ENCODE measurements at regions not wholly inside any gene's neighbourhood (a gene's known extent, or its start where the extent isn't known, plus 50 kb on each side); places are given as distances from the start of the nearest gene placed in this dataset.
"Not testable (repeated sequence)": the region's sequence is repeated elsewhere in the genome, so short reads cannot be mapped to it uniquely, and the experiment has no call there.

DNA sequence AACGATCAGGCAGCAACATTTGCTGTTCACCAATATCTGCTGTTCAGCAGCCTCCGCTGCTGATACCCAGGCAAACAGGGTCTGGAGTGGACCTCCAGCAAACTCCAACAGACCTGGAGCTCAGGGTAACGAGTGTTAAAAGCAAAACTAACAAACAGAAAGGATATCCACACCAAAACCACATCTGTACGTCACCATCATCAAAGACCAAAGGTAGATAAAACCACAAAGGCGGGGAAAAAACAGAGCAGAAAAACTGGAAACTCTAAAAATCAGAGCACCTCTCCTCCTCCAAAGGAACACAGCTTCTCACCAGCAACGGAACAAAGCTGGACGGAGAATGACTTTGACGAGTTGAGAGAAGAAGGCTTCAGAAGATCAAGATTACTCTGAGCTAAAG lies 192.8 kb upstream of the MGAT5 start:
- DNase-seq; intact Hi-C loops (cut with DNase I): not testable (repeated sequence)

DNA sequence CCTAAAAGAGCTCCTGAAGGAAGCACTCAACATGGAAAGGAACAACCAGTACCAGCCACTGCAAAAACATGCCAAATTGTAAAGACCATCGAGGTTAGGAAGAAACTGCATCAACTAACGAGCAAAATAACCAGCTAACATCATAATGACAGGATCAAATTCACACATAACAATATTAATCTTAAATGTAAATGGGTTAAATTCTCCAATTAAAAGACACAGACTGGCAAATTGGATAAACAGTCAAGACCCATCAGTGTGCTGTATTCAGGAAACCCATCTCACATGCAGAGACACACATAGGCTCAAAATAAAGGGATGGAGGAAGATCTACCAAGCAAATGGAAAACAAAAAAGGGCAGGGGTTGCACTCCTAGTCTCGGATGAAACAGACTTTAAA lies 191.6 kb upstream of the MGAT5 start:
- not testable (repeated sequence) for DNase-seq

DNA sequence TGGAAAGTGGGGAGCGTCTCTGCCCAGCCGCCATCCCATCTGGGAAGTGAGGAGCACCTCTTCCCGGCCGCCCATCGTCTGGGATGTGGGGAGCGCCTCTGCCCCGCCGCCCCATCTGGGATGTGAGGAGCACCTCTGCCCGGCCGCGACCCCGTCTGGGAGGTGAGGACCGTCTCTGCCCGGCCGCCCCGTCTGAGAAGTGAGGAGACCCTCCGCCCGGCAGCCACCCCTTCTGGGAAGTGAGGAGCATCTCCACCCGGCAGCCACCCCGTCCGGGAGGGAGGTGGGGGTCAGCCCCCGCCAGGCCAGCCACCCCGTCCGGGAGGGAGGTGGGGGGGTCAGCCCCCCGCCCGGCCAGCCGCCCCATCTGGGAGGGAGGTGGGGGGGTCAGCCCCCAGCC lies 190.0 kb upstream of the MGAT5 start:
- intact Hi-C loops (cut with DNase I); DNase-seq: not testable (repeated sequence)

More for the DNA sequence above, 191.6 kb upstream of the MGAT5 start:
- intact Hi-C loops (cut with DNase I) = not testable (repeated sequence)

DNA sequence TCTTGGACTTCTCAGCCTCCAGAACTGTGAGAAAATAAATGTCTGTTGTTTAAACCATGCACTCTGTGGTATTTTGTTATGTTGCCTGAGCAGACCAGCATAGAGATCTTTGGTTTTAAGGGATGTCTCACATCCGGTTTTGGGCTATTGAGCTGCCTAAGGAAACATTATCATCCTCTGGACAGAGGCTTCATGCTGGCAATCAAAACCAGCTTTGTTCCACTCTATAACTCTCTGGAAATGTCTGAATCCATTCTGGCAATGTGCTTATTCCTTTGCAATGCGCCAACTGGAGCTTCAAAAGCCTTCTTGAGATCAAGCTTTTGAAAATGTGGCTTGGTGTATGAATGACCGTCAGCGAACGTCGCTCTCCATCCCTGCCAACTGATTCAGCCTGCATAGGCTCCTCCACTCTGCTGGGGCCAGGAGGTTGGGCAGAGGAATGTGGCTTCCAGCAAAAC lies 183.6 kb upstream of the MGAT5 start:
- intact Hi-C loops (cut with DNase I) = no loop called here
- DNase-seq = no peak

DNA sequence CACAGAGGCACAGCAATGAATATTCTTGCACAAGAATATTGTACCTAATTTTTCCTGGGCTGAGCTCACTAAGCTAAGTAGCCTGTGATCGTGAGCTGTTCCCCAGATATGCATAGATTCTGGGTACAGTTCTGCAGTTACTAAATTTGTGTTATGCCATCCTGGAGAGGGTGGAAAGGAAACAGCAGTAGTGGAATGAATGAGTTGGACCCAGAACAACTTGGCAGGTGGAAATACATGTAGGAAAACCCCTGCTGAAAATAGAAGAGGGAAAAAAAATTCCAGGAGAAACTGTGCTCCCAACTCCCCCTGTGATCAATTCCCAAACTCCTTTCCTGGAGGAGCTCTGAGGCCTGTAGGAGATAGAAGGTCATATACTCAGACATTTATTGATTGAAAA lies 181.5 kb upstream of the MGAT5 start:
- intact Hi-C loops (cut with DNase I) = no loop called here
- no peak for DNase-seq

DNA sequence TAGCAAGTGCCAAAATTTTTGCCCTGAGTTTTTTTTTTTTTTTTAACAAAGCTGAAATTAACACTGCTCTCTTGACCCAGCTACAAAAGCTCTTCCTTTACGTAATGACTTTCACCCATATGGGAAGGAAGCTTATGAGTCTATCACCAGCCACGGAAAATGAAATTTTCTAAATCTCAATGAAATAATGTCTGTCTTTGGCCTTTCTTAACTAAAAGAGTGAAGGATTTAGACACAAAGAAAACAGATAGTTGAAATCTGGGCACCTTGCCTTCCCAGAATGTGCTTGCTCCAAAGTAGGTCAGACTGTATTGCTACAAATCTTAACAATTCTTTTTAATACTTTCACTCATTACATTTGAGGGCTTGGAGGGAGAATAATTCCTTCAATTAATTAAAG lies 180.8 kb upstream of the MGAT5 start:
- intact Hi-C loops (cut with DNase I) = no loop called here
- no peak for DNase-seq

DNA sequence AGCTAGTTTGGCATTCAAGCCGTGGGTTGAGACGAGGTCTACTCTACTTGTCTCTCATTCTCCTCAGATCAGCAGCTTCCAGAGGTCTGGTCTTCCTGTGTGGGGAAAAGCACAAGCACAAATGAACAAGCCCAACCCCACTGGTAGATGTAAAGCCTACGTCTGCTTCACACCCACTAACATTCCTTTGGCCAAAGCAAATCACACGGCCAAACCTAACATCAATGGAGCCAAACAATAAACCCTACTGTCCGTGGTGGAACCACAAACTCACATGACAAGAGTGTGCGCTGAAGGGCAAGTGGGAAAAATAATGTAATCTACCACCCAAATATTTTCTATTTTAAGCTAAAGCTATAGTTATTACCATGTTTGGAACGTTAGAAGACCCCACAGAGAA lies 179.3 kb upstream of the MGAT5 start:
- DNase-seq = no peak
- intact Hi-C loops (cut with DNase I) = no loop called here

DNA sequence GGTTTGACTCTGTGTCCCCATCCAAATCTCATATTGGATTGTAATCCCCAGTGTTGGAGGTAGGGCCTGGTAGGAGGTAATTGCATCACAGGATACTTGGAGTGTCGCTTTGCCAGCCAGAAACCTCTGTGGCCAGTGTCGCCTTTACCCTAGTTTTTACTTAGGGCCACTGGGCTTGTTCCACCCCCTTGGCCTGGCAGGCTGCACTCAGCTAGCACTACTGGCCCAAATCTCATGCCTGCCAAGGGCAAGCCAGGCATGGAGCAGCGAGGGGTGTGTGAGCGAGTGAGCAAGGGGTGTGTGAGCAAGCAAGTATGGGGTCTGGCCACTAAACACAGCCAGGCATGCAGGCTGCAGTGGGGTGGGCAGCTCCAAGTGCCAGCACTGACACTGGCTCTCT lies 178.7 kb upstream of the MGAT5 start:
- DNase-seq = peak in 18 of 42 donors; percentile 6 to 52 (median 28)
- intact Hi-C loops (cut with DNase I) = no loop called here

DNA sequence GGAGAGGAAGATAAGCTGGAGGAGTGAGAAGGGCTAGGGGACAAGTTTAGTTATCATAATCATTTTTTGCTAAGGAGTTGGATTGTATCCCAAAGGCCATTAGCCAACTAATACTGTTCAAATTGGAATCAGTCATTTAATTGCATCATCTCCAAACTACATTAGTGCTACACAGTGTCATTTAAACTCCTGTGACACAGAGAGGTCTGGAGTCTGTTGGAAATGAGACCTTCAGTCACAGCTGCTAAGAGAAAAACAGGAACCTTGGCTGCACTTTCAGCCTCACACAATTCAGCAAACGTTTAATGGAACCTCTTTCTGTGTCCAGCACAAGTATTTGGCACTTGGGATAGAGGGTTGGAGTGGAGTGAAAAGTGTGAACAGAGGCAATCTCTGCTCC lies 175.5 kb upstream of the MGAT5 start:
- intact Hi-C loops (cut with DNase I) = no loop called here
- peak in 2 of 42 donors; percentile 13 to 14 for DNase-seq

DNA sequence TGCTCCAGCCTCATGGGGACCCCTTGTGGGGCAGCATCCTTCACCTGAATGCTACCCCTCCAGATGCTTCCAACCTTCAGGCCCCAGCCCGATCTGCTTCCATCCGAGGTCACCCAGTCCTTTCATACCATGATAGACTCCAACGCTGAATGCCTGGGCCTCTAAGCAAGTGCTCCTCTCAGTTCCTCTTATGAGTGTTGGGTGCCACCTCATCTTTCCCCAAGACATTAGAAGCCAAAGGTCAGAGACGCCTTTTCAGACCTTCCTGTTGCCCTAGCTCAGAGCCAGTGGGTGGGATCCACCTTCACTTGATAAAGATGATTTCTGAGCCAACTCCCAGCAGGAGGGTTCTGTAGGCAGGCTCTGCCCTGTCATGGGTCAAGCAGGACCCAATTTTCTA lies 174.5 kb upstream of the MGAT5 start:
- no peak for DNase-seq
- intact Hi-C loops (cut with DNase I) = no loop called here

DNA sequence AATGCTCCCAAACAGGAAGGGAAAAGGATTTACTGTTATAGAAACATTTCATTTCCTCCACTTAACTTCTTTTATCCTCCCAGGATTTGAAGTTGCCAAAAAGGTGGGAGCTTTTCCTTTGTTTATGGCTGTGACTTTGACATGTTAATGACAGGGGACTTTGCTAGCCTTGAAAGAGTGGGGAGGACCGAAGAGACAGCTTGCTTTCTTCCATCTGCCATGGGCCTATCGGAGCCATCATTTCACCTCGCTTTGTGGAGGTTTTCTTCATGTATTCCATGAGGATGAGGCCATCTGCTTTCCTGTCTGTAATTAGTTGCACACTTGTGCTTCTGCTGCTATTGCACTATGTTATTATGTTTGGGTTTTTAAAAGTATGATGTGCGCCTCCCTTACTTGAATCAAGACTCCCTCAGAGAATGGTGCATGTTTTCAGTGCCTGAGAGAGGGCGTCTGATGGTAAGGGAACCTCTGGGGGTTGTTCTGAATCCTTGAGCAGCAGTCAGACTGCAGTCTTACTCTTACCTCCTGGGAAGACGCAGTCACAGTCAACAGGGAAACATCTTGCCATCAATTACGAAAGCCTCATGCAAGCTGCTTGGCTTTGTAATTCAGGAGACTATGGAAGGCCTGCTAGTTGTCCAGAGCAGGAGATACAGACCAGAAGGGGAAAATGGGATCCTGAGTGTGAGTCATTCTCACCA lies 173.3 kb upstream of the MGAT5 start:
- intact Hi-C loops (cut with DNase I) = no loop called here
- DNase-seq = no peak

DNA sequence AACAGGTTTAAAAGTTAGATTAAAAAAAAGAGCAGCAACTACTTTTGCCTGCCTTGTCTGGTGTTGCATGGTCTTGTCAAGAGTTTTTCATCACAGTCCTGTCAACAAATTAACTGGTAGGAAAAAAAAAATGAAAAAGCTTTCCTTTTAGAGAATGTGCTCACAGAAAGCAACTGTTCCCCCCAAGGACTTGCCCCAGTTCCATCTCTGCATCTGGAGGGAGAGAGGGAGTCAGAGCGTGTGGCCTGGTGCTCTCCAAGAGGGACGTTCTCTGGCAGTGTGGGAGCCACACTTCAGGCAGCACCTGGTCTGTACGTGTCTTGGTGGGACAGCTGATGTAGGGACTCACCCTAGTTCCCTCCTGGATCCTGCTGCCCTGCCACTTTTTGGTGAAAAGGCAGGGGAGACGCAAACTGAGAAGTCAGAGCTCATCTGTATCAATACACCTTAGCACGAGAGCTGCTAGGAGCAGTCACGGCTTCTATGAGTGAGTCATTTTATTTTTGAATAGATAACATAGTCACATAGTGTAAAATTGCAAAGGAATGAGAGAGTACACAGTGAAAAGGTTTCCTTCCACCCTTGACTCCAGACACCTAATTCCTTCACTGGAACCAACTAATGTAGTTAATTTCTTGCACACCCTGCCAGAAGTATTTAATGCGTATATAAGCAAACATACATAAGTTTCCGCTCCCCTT lies 172.5 kb upstream of the MGAT5 start:
- DNase-seq = no peak
- intact Hi-C loops (cut with DNase I) = no loop called here

DNA sequence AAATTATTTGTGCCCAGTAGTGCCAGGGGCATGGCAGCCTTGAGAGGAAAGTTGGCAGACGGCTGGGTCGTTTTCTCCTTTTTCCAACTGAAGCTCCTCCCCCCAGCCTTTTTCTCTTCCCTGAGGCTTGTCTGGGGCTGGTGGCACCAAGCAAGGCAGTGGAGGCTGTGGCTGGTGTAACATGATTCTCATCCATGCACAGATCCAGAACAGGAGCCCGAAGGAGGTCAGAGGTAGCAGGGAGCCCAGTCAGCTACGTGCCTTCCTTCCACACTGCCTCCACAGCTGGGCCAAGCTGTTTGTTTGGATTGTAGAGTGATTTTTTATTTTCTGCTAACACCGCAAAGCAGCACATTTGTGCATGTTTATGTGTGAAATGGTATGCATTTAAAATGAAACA lies 170.3 kb upstream of the MGAT5 start:
- intact Hi-C loops (cut with DNase I) = no loop called here
- peak in 2 of 42 donors; percentile 4 to 8 for DNase-seq

DNA sequence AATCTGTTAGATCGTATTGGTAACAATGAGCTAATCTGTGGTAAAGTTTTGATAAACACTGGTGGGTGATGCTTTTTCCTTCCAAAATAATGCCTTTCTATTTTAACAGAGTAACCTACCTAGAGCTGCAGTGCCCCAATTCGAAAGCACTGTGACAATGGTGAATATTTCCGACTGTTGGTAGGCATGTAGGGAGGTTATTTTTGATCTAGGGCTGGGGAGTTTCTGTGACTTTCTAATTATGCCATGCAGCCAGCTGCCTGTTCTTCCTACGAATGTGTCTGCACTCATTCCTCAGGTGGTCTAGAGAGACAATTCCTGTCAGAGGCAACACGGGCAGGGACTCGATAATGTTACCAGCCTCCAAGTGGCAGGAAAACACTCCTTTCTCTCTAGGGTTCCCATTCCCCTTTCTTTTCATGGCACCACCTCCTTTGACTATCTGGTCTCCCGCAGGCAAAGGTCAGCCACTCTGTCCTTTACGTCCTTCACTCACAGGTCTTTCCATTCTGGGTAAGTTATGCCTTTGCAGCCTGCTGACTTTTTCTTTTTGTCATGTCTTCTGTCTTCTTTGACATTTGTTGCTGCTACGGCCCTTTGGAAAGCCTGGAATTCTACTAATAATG lies 167.2 kb upstream of the MGAT5 start:
- DNase-seq = peak in 1 of 42 donors; percentile 26
- intact Hi-C loops (cut with DNase I) = no loop called here

DNA sequence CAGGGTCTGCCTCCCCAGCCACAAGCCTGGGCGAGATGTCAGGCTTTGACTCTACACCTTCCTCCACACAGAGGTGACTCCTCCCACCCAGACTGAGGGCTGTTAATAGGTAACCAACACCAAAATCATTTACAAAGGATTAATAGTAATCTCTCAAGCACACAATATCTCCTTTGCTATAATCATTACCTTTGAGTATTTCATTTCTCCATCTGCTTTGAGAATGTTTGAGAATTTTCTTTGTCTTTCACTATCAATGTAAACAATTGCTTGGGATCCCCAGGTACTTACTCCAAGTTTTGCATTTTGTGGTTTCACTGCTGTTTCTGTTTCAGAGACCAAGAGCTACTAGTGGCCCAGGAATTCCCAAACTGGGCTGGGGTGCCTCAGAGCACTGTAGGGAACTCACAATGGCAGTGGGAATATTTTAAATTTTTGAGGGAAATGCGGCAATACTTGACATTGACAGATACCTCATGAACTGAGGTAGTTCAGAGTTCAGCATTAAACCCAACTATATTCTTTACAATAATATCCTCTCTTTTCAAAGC lies 166.4 kb upstream of the MGAT5 start:
- DNase-seq = no peak
- intact Hi-C loops (cut with DNase I) = no loop called here

DNA sequence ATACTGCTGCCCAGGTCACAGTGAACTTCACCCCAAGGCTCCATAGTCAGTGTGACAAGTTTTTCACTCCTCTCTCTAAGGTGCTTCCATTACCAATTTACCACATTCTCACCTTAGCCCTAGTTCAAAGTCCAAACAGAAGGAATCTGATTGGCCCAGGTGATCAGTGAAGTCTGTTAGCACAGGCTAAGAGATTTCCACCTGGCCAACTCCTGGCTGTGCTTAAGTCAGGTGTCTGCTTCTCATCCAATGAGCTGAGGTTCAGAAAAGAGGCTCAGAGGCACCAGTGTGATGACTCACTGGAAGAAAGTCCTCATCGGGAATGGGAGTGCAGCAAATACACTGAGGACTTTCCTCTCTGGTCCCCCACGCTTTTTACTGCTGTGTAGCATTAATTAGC lies 164.4 kb upstream of the MGAT5 start:
- no peak for DNase-seq
- intact Hi-C loops (cut with DNase I) = no loop called here

DNA sequence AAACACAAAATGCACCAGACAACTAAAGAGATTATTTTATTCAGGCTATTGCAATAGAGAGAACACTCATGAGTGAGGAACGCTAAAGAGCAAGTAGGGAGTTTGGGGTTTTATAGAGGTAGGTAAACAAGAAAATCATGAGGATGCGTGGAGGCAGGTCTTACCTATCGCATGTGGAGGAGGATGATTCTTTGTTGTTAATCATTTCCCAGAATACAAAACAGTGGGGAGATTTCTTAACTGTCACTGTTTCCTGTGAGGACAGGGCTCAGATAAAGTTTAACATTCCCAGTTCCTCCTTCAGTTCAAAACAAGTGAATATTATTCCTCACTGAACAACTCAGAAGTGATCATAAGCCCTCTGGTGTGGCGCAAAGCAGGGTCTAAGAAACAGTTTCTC lies 156.1 kb upstream of the MGAT5 start:
- no peak for DNase-seq
- intact Hi-C loops (cut with DNase I) = no loop called here

DNA sequence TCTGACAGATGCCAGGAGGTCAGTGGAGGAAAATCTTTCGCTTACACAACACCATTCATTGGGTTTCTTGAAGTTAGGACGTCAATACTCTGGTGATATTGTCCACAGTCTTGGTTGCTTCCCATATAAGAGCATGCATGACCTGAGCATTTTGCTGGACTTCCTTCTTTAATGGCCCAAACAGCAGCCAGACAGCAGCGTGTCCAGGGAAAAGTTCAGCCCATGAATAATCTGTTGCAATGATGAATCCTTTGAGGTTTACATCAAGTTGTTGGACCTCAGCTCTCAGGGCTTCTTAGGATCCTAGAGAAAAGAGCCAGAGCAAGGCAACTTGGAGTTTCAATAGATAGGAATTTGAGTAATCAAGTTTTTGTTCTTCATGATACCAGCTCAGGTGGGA lies 155.6 kb upstream of the MGAT5 start:
- DNase-seq = no peak
- intact Hi-C loops (cut with DNase I) = no loop called here

DNA sequence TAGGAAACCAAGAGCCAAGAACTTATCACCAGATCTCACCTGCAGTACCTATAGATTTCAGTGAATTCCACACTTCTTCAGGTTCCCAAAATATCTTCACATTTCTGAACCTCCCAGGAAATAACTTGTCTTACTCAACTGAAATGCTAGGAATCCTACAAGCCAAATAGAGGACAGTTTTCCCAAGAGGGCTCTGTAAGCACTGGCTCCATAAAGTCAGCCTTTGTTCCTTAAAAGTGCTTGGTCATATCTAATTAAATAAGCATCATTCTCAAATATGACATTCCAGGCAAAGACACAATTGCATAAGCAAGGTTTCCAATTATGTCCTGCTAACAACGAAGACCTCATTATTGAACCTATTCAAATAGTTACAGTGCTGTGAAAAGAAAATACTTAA lies 154.6 kb upstream of the MGAT5 start:
- intact Hi-C loops (cut with DNase I) = no loop called here
- no peak for DNase-seq

DNA sequence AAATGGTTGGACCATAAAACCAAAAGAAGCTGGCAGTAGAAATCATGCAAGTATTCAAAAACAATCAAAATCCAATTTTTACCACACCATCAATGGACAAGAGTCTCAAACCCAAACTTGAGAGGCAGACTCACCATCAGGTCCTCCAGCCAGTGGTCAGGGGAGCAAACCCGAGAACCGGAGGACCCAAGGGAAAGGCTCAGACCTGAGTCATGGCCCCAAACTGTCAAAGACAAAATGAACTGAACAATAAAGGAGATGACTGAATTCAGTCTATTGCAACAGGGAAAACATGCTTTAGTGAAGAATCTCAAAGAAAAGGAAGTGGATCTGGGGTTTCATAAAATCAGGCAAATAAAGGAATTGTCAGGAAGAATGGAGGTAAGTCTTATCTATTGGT lies 150.7 kb upstream of the MGAT5 start:
- intact Hi-C loops (cut with DNase I) = no loop called here
- DNase-seq = no peak

Data from head of caudate nucleus (tissue), 42 donors.